Fibroblast of skin of right quadriceps (primary cell): ENCODE measurements at regions not wholly inside any gene's neighbourhood (a gene's known extent, or its start where the extent isn't known, plus 50 kb on each side); places are given as distances from the start of the nearest gene placed in this dataset.
"Not testable (repeated sequence)": the region's sequence is repeated elsewhere in the genome, so short reads cannot be mapped to it uniquely, and the experiment has no call there.

Experiments used
- DNase-seq: peaks from one replicate; pipeline ENCODE4 v3.0.0-alpha.2; 2013

DNA sequence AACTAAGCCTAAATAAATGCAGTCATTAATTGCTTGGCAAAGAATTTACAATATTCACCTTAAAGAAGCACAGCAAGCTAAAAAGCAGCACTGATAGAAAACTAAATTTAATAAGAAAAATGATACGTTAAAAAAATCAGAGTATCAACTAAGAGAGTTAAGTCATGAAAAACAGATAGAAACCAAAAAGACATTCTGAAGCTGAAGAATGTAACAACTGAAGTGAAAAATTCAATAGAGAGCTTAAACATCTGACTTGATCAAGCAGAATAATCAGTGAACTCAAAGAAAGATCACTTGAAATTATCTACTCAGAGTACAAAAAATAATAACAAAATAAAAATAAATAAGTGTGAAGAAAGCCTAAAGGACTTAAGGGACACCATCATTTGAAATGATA, 588.0 kb upstream of the HS3ST1 start:
- DNase-seq = no peak

DNA sequence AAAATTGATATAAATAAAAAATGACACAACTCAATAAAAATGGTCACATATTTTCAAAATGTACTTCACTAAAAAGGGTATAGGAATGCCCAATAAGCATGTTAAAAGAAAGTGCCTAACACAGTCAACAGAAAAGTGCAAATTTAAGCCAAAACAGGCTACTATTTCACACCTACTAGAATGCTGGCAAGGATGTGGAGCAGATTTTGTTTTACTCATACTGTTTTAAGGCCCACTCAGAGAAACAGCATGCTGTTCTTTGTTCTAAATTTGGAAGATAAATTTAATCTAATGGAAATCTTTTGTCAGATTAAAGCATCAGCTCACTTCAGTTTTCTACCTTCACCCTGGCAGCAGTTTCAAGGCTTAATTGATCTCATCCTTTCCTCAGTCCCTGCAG, 576.8 kb upstream of the HS3ST1 start:
- DNase-seq = no peak

DNA sequence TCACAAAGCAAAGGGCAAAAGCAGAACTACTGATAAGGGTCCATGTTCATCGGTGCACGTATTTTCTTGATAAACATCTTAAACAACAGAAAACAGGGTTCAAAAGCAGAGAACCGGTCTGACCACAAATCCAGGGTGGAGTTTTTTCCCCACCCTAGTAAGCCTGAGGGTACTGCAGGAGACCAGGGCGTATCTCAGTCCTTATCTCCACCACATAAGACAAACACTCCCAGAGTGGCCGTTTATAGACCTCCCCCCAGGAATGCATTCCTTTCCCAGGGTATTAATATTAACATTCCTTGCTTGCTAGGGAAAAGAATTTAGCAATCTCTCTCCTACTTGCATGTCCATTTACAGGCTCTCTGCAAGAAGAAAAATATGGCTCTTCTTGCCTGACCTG, 567.9 kb upstream of the HS3ST1 start:
- not testable (repeated sequence) for DNase-seq

DNA sequence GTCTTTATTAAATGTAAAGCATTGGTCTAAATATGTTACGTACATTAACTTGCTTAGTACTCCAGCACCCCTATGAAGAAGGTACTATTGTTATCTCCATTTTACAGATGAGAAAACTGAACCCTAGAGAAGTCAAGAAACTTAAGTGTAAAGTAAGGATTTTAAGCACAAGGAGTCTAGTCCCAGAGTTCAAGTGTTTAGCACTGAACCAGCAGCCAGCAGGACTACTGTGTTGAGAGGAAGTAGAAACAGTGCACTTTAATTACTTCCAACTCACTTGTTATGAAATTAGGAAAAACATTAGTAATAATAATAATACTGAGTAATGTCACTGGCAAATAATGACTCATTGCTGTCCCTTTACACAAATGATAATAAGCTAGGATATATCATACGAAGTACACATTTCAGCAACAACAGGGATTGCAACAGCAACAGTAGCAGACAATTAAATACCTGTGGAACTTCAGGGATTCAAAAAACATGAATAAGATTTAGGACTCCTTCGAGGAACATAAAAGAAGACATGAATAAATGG, 548.1 kb upstream of the HS3ST1 start:
- DNase-seq = no peak

DNA sequence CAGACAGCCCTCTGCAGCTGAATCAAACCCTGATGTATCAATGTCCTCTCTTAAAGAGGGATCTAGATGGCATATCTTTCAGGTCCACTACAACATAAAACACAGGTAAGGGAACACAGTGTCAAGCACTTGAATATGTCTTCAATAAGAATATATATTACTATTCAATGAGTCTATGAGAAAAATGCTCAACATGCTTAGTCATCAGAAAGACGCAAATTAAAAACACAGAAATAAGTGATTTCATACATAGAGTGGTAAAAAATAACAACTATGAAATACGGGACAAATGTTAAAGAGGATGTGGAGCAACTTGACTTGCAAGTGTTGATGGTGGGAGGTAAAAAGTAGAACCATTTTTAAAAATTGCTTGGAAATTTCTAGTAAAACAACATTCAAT, 544.6 kb upstream of the HS3ST1 start:
- no peak for DNase-seq

DNA sequence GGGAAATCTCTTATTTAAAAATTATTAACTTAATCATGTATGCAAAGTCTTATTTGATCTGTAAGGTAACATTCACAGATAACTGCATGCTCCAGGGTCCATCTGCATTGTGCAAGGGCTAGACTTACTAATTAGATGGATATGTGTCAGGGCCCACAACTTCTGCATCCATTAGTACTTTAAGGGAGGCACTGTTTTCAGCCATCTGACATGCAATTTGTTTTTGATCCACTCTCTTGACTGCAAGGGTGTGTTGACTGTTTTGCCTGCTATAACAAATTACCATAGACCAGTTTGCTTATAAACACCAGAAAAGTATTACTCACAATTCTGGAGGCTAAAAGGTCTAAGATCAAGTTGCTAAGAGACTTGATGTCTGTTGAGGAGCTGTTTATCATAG, 542.1 kb upstream of the HS3ST1 start:
- DNase-seq = no peak

DNA sequence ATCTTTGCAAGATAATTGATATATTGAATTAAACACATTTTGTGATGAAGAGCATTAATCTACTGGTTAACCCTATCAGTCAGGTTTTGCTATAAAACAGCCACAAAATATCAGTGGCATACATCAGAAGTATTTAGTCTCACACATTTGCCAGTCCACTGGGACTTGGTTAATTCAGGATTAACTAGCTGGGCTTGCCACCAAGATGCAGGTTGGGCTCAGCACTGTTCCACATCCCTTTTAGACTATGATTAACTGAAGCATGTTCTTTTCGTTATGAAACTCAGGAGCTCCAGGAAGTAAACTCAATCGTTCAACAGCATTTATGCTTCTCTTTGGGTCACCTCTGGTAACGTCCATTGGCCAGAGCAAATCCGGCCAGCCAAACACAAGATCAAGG, 538.1 kb upstream of the HS3ST1 start:
- DNase-seq = no peak

DNA sequence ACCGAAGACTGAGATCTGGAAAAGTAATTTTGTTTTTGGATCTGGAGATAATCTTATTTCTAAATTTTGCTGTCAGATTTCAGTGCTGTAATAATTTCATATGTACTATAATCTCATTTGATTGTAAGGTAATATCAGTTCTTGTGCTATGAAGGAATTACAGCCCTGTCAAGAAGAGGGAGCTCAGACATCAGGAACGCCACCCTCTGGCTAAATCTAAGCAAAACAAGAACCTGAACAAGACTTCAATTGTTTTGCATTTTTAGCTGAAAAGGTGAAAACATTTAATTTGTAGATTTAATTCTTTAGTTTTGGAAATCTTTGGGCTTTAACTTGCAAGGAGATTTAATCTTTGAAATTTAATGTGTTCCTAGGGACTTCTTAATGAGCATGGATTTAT, 525.4 kb upstream of the HS3ST1 start:
- DNase-seq = no peak

DNA sequence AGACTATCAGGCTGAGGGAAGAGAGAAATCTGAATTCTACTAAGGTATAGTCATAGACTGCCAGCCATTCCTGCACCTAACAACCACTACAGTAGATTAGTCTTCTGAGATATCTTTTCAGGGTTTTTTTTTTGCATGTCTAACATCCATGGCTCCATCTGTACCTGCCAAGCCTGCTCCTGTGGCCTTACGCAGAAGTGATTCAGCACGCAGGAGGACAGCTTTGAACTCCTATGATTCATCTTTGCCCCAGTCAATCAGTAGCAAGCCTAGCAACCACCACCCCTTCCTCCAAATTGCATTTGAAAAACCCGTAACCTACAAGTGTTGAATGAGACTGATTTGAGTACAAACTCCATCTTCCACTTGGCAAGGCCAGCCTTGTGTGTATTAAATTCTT, 520.7 kb upstream of the HS3ST1 start:
- DNase-seq = no peak

DNA sequence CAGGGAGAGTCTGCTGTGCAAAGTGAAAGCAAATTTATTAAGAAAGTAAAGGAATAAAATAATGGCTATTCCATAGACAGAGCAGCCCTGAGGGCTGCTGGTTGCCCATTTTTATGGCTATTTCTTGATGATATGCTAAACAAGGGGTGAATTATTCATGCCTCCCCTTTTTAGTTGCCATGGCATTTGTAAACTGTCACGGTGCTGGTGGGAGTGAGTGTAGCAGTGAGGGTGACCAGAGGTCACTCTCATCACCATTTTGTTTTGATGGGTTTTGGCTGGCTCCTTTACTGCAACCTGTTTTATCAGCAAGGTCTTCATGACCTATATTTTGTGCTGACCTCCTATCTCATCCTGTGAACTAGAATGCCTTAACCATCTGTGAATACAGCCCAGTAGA, 518.9 kb upstream of the HS3ST1 start:
- DNase-seq = not testable (repeated sequence)

DNA sequence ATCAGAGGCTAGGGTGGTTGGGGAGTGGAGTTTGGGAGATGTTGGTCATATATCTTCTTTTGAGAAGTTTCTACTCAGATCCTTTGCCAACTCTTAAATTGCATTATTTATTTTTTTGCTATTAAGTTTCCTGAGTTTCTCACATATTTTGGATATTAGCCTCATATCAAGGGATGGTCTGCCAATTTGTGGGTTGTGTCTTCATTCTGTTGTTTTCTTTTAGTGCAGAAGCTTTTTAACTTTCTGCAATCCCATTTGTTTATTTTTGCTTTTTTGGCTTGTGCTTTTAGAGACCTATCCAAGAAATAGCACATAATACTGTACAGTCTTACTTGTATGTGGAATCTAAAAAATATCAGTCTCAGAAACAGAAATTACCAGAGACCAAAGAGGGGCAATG, 509.2 kb upstream of the HS3ST1 start:
- no peak for DNase-seq

DNA sequence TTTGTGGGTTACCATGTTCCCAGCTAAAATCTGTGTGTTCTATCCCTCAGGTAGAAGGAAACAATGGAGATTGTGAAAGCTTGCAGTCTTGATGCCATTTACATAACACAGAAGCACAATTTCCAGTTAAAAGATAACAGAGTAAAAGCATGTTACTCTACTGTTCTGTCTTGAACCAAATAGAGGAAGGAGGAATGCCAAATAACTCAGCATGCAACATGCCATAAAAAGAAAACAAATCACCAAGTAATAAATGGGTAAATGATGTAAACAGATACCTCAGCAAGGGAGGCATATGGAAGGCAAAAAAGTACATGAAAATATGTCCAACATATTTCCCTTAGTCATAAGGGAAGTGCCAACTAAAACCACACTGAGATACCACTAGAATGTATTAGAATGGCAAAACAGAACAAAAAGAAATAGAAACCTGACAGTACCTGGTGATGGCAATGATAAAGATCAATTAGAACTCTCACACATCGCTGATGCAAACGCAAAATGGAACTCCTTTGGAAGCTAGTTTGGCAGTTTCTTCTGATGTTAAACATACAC, 502.6 kb upstream of the HS3ST1 start:
- DNase-seq = no peak

DNA sequence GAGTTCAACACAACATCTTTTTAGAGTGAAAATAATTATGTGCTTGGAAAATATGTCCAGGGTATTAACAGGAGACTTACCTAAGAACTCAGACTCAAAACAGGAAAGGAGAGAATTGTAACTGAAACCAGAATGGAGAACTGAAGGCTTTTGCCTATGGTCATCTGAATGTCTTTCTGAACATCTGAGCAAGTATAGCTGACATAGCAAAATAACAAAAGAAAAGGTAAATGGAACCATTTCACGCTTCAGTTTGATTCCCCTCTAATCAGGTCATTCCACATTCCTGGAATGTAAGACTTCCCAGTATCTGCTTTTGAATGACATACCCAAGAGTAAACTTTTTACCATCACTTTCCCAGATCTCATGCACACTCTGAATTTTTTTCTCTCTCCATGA, 500.4 kb upstream of the HS3ST1 start:
- DNase-seq = no peak

DNA sequence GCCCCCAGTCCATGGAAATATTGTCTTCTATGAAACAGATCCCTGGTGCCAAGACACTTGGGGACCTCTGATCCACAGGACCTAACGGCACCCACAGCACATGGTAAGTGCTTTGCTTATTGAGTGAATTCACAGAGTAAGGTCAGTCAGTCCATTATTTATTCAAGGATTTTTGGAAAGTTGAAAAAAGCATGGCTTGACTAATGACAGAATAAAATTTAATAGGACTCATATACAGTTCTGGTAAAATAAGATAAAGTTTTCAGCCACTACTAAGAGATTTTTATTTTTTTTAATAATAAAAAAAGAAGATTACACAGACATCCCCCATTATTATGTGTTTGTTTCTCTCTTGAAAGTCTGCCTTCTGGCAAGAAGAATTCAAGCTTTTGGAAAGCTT, 490.6 kb upstream of the HS3ST1 start:
- no peak for DNase-seq

DNA sequence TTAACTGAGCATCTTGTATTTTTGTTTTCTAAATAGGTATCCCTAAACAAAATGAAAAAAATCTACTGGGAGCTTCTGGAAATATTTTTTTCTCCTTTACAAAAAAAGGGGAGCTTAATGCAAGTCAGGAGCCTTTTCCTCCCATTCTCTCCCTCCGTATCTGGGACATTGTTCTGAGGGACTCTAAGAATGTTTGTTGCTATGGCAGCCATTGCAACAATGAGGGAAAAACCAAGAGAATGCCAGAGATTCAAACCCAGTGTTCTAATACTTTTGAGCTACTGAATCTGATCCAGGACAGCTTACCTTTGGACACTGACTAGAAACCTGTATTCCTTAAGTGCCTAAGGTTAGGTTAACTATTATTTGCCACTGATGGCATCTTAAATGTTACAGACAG, 485.7 kb upstream of the HS3ST1 start:
- no peak for DNase-seq

DNA sequence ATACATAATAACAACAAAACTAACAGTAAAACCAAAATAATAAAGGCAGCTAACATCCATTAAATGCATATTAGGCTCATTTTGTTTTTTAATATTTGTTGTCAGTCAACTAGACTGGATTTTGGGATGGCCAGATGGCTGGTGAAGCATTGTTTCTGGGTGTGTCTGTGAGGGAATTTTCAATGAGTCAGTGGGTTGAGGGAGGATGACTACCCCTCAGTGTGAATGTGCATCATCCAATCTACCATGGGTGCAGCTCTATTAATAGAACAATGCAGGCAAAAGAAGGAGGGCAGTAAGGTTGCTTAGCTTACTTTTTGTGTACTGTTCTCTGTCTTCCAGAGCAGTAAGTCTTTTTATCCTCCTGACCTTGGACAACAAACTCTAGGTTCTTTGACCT, 484.2 kb upstream of the HS3ST1 start:
- DNase-seq = peak; percentile 6

DNA sequence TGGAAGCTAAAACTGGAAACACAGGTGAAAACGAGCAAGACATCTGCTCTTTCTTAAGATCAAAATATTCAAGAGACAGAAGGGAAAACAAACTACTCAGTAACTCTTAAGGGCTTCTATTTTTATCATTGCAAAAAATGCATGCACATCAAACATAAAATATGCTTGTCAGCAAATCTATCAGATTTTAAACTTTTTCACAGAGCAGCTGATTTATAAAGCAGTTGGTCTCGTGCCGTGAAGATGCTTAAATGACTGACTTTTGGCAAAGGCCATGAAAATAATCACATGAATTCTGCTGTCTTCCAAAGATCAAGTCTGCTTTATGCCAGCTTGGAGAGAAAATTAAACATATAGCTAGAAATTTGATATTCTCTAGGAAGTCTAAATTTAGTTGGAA, 482.1 kb upstream of the HS3ST1 start:
- DNase-seq = no peak

DNA sequence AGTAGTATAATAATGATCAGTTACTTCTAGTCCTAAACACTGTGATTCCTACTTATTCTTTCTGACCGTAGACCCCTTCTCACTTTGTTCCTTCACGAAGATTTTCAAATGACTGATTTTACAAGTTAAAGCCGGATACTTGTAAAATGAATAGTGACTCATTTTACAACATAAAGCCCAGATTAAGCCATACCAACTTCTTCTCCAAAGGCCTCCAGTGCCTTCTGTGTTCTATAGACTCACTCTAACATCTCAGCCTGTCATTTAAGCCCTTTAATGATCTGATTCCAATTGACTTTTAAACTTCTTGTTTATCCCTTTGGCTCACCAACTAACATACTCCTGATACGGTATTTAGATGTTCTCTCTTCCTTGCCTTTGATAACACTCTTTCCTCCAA, 480.0 kb upstream of the HS3ST1 start:
- no peak for DNase-seq

DNA sequence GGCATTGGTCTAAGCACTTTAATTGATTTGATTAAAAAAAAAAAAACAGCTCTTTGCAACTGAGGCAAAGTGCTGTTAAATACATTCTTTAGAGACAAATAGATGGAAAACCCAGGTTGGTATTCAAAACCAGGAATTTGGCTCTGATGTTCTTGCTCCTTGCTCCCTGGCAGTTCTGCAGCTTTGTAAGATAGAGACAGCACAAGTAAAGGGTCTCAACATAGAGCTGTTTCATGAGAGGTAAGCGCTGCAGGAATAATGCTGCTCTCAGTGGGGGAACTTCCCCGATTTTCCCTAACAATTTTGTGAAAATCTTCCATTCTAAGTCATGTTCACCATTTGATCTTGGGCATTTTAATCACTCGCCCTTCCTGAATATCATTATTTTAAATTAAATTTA, 479.5 kb upstream of the HS3ST1 start:
- DNase-seq = no peak

DNA sequence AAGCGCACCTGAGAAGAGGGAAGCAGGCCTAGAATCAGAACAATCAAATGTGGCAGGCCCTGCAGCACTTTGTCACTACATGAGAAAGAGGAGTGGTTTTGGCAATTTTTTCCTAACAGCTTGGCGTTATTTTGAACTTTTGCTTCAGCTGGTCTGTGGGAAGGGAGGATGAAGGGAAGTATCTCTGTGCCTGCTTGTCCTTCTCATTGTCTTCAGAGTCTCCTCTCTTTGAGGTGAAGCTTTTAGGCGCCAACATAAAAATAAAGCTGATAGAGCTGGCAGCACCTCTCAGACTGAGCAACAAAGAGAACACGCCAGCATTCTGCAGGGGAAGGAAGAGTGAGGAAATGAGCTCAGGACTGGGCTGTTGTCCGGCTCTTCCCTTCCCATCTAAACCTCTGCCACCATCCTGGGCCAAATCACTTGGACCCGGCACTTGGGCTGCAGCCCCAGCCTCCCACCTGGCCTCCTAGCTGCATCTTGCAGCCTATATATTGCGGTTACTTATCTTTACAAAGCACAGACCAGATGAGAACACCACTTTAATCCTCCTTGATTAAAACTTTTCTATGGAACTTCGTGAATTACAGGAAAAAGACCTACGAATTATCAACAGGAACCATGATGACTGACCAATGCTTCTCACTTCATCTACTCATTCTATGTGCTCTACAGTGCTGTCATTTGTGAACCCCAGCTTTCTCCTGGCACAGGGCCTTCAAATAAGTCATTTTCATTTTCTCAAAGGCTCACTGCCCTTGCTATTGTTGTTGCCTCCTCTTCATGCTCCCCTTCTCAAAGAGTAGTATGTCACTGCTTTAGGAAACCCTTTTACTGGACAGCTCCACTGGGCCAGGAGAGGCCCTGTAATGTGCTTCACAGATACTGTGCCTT, 476.4 kb upstream of the HS3ST1 start:
- DNase-seq = no peak

DNA sequence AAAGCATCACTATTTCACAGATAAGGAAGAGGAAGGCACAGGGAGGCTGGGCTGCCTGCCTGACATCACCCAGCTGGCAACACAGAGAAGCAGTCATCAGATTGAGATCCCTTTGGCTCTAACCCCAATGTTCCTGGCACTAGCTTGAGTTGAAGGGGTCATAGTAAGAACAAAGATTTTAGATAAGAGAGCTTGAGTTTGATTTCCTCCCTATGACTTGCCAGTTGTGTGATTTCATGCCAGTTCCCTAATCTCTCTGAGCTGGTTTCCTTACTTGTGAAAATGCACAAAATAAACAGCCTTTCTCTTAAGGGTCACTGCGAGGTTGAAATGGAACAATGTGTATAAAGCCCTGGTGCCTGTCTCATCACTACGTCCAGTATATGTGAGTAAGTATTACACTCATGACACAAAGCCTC, 475.4 kb upstream of the HS3ST1 start:
- DNase-seq = no peak

DNA sequence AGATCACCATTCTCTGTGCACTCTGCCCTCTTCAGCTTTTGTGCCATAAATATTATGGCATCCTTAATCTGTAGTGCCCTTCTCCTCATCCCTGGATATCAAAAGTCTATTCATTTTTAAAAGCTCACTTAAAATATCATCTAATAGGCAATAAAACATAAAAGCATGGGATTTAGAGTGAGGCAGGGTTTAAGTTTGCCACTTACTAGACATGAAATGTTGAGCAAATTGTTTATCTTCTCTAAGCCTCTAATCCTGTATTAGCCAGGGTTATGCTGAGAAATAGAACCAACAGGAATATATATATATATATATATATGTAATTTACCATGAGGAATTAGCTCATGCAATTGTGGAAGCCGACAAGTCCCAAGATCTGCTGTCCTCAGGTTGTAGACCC, 472.4 kb upstream of the HS3ST1 start:
- no peak for DNase-seq

DNA sequence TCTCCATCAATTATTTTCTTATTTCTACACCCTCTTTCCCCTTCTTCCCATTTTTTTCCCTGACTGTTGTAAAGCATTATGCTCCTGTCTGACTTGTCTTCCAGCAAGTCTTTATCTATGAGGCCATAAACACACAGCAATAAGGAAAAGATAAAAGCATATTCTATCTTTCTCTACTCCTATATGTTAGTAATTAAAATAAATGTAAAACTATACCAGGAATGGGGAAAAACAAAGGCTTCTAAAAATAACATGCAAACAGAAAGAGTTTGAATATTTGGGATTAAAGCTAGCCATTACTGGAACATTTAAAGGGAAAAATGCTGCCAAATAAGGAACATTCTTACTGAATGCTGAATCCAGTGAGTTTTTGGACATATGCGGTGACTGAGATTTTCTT, 471.7 kb upstream of the HS3ST1 start:
- no peak for DNase-seq

DNA sequence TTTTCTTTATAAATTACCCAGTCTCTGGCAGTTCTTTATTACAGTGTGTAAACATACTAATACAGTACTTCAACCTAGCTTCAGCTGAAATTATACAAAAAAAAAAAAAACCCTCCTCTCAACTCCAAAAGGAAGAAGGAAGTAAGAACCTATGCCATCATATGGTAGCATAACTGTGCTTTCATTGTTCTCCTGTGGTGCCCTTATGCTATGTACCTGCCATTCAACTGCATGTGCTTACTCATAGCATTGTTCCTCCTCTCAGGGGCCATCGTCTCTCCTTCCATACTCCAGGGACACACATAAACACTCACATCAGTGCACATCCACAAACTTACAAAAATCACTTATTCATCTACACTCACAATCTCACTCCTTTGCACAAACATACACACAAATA, 470.1 kb upstream of the HS3ST1 start:
- no peak for DNase-seq

DNA sequence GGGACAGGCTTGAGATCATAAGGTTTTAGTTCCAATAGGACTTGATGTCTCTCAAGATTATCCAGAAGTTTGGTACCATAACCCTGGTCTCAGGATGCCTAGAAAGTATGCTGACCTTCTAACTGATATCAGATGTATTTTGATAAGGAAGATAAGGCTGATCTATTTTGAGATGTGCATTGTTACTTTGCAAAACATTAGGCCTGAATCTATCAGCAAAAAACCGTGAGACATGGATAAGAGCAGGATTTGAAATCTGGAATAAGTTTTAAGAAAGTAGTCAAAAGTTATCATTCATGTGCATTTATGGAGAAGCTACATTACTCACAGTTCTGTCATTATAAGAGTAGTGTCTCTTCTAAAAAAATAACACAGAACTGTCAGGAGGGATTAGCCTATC, 467.1 kb upstream of the HS3ST1 start:
- DNase-seq = no peak
